Left ventricle myocardium inferior (tissue), 1 donor: ENCODE measurements at regions not wholly inside any gene's neighbourhood (a gene's known extent, or its start where the extent isn't known, plus 50 kb on each side); places are given as distances from the start of the nearest gene placed in this dataset.

ENCODE experiments used
- DNase-seq: peaks from one replicate; pipeline ENCODE4 v3.0.0-alpha.2; 2020
- H3K27ac ChIP-seq: fragments of 200-600 bp; replicated peaks from 2 replicates; pipeline ENCODE4 v1.8.0; 2021
- H3K27me3 ChIP-seq: fragments of 200-600 bp; 2 replicates; pipeline ENCODE4 v1.8.0; 2021; ENCODE audit warnings: low read depth
- H3K36me3 ChIP-seq: fragments of 200-600 bp; 2 replicates; pipeline ENCODE4 v1.8.0; 2021
- H3K4me1 ChIP-seq: fragments of 200-600 bp; 2 replicates; pipeline ENCODE4 v1.8.0; 2021
- H3K4me3 ChIP-seq: fragments of 200-600 bp; 2 replicates; pipeline ENCODE4 v1.8.0; 2021; ENCODE audit warnings: mild to moderate bottlenecking, moderate library complexity
- H3K9me3 ChIP-seq: fragments of 200-600 bp; replicated peaks from 2 replicates; pipeline ENCODE4 v1.8.0; 2021
- CTCF ChIP-seq: fragments of 200-600 bp; IDR thresholded peaks from 2 replicates; pipeline ENCODE4 v1.8.0; 2021; ENCODE audit warnings: antibody characterized with exemption, mild to moderate bottlenecking, borderline replicate concordance
- intact Hi-C: fragments of 100-400 bp; cut with micrococcal nuclease; formaldehyde crosslinking; loops from one replicate; pipeline ENCODE4 v1.11.0; 2022
- donor health status: DM: no; HTN: yes; CAD: no; lungs with severe emphysema.

GRCh38 chr5:96522635-96523355 lies 89.7 kb upstream of the PCSK1 start:
- TF ChIP-seq CTCF: no peak
- intact Hi-C loops: no loop called here
- no peaks in the 10 kb centered on the region for H3K27me3 ChIP-seq
- no peak overlapping the region for H3K4me3 ChIP-seq
- H3K9me3 ChIP-seq: peaks cover 4% of the 10 kb centered on the region
- H3K27ac ChIP-seq: no peak overlapping the region
- no peaks in the 10 kb centered on the region for H3K36me3 ChIP-seq
- no peaks in the 10 kb centered on the region for H3K4me1 ChIP-seq
- DNase-seq: no peak

- H3K9me3 ChIP-seq: peaks cover 4% of the 10 kb centered on the region
- H3K27me3 ChIP-seq: no peaks in the 10 kb centered on the region
- no peak overlapping the region for H3K4me3 ChIP-seq
- H3K4me1 ChIP-seq: peaks cover 9% of the 10 kb centered on the region
- H3K36me3 ChIP-seq: no peaks in the 10 kb centered on the region
- TF ChIP-seq CTCF: no peak
- intact Hi-C loops: no loop called here
- H3K27ac ChIP-seq: no peak overlapping the region
- no peak for DNase-seq
Measured at GRCh38 chr5:96527768-96528661, 95.0 kb upstream of the PCSK1 start.

- H3K27ac ChIP-seq: no peak overlapping the region
- intact Hi-C loops: no loop called here
- peaks cover 4% of the 10 kb centered on the region for H3K9me3 ChIP-seq
- peaks cover 9% of the 10 kb centered on the region for H3K4me1 ChIP-seq
- no peak overlapping the region for H3K4me3 ChIP-seq
- no peak for TF ChIP-seq CTCF
- H3K27me3 ChIP-seq: no peaks in the 10 kb centered on the region
- H3K36me3 ChIP-seq: no peaks in the 10 kb centered on the region
- DNase-seq: no peak
Measured at GRCh38 chr5:96528826-96529474, 95.9 kb upstream of the PCSK1 start.

GRCh38 chr5:96529559-96529958 lies 96.5 kb upstream of the PCSK1 start:
- TF ChIP-seq CTCF: no peak
- DNase-seq: no peak

GRCh38 chr5:96530901-96531300 lies 97.9 kb upstream of the PCSK1 start:
- Histone ChIP-seq H3K27me3 (no peaks in the 10 kb centered on the region), H3K4me3 (no peak overlapping the region), H3K9me3 (peaks cover 4% of the 10 kb centered on the region), H3K27ac (no peak overlapping the region), H3K4me1 (peaks cover 9% of the 10 kb centered on the region), H3K36me3 (no peaks in the 10 kb centered on the region)
- DNase-seq: no peak
- TF ChIP-seq CTCF: no peak
- intact Hi-C loops: no loop called here

More at GRCh38 chr5:96529559-96529958, 96.5 kb upstream of the PCSK1 start:
- intact Hi-C loops: no loop called here
- Histone ChIP-seq H3K9me3 (peaks cover 4% of the 10 kb centered on the region), H3K4me1 (peaks cover 9% of the 10 kb centered on the region), H3K27me3 (no peaks in the 10 kb centered on the region), H3K36me3 (no peaks in the 10 kb centered on the region), H3K4me3 (no peak overlapping the region), H3K27ac (no peak overlapping the region)
